ENCODE measurements at regions not wholly inside any gene's neighbourhood (a gene's known extent, or its start where the extent isn't known, plus 50 kb on each side); places are given as distances from the start of the nearest gene placed in this dataset.

GRCh38 chr4:83870328-83870950, 334.5 kb downstream of the GPAT3 start:
- no peak for DNase-seq (ENCODE audit: low read depth in 2 of 3, low spot score in 2 of 3)

- DNase-seq (ENCODE audit: low read depth in 2 of 3, low spot score in 2 of 3), result no peak
Measured at GRCh38 chr4:83866834-83867621, 331.1 kb downstream of the GPAT3 start.

DNA sequence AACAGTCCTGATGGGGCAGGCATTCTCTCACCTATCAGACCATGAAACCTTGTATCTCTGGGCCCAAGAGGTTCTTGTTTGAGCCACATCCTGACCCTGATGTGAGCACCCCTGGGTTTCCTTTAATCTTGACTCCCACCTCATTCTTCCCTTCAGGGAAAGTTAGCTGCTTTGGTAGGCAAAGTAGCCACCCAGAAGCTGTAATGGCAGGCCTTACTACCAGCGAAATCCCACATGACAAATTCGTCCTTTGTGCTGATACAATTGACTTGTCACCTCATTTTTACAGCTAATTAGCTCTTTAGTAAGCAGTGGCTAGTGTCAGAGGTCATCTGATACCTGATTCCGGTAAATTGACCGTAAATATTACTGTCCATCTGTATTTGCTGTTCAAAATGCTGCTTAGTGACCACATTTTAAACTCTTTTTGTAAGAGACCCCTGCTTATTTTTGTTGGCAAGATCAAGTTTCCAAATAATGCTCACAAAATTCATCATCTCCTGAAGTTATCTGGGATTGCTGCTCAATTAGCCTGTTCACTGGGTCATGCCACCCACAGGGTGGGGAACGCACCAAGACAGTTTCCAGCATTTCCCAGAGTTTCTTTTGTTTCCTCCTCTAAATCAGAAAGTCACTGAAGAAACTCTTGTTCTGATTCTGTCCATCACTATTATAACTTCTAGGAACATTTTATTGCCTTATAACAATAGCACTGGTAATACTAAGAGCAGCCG, 329.7 kb downstream of the GPAT3 start:
- no peak for DNase-seq (ENCODE audit: low read depth in 2 of 3, low spot score in 2 of 3)

- DNase-seq (ENCODE audit: low read depth in 2 of 3, low spot score in 2 of 3), result no peak
Measured at GRCh38 chr4:83864097-83864817, 328.3 kb downstream of the GPAT3 start.

- DNase-seq (ENCODE audit: low read depth in 2 of 3, low spot score in 2 of 3), result no peak
Measured at GRCh38 chr4:83862471-83862870, 326.6 kb downstream of the GPAT3 start.

DNA sequence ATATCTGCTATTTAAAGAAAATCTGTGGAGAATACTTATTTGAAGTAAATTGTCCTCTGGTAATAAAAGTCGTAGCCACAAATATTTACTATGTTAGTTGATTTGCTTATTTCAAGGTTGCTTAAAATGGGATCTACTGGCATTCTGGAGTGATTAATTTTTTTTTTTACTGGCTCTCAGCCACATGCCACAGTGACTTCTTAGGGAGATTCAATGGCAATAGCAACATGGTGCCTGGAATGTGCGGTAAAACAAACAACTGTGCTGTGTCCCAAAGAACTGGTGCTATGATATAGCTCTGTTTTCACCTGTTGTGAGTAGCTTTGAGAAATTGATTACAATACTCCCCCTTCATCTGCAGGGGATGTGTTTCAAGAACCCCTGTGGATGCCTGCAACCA, 324.3 kb downstream of the GPAT3 start:
- DNase-seq (ENCODE audit: low read depth in 2 of 3, low spot score in 2 of 3), result no peak

GRCh38 chr4:83858131-83858530, 322.2 kb downstream of the GPAT3 start:
- DNase-seq (ENCODE audit: low read depth in 2 of 3, low spot score in 2 of 3), result no peak

DNA sequence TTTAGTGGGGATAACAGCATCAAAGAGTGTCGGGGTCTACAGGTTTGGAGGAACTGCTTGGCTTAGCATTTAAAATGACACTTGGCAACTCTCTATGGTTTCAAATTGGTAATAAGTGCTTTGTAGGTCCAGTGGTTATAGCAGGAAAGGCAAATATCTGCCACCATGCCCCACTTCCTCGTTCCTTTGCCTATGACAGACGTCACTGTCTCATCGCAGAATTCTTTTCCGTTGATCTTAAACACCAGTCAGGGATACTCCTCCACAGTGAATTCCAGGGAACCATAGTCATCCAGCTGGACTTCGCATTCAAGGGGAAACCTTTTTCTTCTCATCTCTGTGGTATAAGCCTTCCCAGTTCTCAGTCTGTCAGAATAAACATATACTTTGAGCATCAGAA, 319.1 kb downstream of the GPAT3 start:
- DNase-seq (ENCODE audit: low read depth in 2 of 3, low spot score in 2 of 3), result no peak

DNA sequence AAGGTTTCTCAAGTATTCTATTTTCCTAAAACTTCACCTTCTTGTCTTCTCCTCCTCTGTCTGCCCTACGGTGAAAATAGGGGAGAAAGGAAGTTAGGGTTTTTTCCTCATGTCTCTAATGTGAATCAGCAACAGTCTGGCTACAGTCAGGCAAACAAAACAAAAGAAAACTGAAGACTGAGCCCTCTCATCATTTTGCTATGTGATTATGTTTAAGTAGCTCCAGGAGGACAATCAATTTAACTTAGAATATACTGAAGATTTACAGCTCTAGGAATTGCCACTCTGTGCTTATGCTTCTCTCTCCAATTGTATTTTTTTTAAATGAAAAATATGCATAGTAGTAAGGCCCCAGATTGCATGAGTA, 316.2 kb downstream of the GPAT3 start:
- DNase-seq (ENCODE audit: low read depth in 2 of 3, low spot score in 2 of 3), result no peak

DNA sequence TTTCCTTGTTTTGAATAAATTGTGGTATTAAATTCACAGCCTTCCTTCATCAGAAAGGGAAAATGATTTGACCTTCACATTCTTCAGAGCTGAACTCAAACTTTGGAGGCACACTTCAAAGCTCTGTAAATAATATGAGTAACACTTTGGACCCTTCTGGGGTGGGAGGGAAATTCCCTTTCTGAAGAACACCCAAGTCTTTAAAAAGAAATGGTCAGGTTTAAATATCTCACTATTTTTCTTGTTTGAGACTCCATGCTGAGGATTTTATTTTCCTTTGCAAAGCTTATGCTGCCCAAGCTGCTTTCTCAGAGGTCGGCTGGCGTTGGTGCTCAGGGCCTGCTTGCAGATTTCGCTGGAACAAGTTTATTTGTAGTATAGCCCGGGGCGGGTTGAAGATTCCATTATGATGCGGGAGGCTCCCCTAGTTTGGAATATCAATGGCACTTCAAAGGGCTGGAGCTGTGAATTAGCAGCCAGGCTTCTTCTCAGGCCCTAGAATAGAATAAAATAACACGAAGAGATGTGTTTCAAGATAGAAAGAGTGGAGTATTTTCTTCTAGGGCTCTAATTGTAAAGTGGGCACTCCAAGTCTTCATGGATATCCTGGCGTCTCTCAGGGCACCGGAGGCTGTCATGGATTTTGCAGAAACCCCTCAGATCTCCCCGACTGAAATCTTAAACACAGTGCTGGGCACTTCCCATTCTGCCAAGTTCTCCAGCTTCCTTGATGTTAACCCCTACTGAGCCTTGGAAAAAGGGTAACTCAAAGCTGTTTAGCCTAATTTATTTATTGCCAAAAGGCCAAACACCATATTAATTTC, 315.6 kb downstream of the GPAT3 start:
- no peak for DNase-seq (ENCODE audit: low read depth in 2 of 3, low spot score in 2 of 3)

DNA sequence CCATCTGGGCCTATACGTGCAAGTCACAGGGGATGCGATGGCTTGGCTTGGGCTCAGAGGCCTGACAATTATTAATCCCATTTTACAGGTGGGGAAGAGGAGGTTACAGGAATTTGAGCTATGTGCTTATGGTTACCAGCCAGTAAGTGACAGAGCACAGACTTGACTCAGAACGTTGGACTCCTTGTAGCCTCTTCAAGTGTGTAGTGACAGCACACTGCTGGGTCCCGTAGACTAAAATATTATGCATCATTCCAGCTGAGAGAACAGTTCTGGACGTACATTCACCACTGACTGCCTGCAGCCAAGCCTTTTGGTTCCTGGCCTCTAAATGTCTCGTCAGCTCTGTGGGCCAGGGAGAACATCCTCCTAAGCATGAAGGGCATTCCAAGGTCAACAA, 314.5 kb downstream of the GPAT3 start:
- no peak for DNase-seq (ENCODE audit: low read depth in 2 of 3, low spot score in 2 of 3)

DNA sequence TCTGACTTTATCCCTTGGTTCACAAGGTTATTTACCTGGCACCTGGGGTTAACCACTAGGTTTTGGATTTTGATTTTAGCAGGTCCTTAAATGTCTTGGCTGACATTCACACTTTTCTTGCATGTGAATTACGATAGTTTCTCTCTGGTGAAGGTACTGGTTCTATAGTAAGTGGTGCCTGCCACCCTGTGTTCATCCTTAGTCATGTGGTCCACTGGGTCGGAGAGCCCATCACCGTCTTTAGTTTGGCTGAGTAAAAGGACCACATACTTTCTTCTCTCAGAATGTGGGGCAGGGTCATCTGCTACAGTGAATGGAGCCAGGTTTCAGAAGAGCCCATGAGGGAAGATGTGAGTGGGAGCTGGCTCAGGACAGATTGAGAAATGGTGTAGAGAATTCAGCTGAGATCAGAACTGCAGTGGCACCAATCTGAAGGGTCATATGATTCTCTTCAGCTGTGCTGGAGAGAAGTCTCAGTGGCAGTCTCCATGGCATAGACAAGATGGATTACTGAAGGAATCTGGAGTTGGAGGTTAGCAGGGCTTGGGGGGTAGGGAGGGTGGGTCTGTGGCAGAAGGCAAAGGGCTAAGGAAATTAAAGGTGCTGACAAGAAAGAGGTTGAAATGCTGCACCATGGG, 310.4 kb downstream of the GPAT3 start:
- no peak for DNase-seq (ENCODE audit: low read depth in 2 of 3, low spot score in 2 of 3)

DNA sequence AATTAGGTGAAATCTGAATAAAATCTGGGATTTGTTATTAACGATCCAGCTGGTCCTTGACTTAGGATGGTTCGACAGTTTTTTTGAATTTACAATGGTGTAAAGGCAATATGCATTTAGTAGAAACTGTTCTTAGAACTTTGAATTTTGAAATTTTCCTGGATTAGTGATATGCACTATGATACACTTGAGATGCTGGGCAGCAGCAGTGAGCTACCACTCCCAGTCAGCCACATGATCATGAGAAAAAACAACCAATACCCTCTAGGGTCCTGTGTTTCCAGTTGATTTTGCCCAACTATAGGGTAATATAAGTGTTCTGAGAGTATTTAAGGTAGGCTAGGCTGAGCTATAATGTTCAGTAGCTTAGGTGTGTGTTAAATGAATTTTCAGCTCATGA, 303.7 kb downstream of the GPAT3 start:
- DNase-seq (ENCODE audit: low read depth in 2 of 3, low spot score in 2 of 3), result no peak

GRCh38 chr4:83837614-83838308, 301.9 kb downstream of the GPAT3 start:
- no peak for DNase-seq (ENCODE audit: low read depth in 2 of 3, low spot score in 2 of 3)

DNA sequence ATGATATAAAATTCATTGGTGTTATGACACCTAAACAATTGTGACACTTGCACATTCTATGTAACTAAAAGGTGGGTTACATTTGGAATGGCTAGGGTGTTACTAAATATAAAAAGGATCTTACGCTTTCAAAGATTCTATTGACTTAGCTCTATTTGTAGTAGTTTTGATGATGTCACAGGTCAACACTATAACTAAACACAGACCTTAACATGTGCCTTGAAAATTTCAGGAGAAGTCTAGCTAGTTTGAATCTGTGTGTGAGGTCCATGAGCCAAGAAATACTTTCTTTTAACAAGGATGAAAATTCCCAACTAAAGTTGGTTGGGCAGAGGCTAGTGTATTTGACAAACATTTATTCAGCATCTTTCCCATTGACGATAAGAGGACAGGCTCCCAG, 298.0 kb downstream of the GPAT3 start:
- DNase-seq (ENCODE audit: low read depth in 2 of 3, low spot score in 2 of 3), result no peak

DNA sequence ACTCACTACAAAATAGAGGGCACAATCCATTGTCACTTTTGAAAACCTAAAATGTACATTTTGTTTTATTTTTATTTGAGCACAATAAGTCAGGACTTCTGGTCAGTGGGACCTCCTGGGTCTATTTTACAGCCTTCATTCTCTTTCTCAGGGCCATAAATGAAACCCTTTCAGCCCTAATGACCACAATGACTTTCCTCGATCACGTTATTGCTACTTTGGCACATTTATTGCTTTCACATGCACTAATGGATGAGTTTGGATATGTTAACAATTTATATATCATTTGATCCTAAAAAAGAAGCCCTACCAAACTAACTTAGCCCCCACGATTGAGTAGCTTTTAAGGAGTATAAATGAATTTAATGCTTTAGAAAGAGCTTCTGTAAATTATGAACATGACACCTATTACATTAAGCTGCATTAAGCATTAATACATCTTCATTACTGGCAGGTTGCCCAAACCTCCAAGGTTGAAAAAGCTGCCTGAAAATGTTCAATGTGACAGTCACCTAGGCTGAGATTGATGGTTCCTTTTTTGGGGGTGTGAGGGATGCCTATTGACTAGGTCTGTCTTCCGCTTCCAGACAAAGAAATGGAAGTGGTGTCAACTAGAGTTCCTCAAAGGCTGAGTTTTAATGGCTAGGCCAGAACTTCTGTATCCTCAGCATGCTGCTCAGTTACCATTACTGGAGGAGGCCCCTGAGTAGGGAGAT, 296.4 kb downstream of the GPAT3 start:
- no peak for DNase-seq (ENCODE audit: low read depth in 2 of 3, low spot score in 2 of 3)

GRCh38 chr4:83831588-83831987, 295.7 kb downstream of the GPAT3 start:
- DNase-seq (ENCODE audit: low read depth in 2 of 3, low spot score in 2 of 3), result no peak

- DNase-seq (ENCODE audit: low read depth in 2 of 3, low spot score in 2 of 3), result no peak
Measured at GRCh38 chr4:83830138-83830888, 294.4 kb downstream of the GPAT3 start.

Data from hematopoietic multipotent progenitor cell (in vitro differentiated cells).